HG03378 (cell line): ENCODE measurements at regions not wholly inside any gene's neighbourhood (a gene's known extent, or its start where the extent isn't known, plus 50 kb on each side); places are given as distances from the start of the nearest gene placed in this dataset.

Source experiments
- ATAC-seq: cut with Tn5 transposase; IDR thresholded peaks from one replicate; pipeline ENCODE4 v1.9.1; 2021; ENCODE audit warnings: mild to moderate bottlenecking, moderate library complexity; ENCODE audit not compliant: unreplicated experiment

DNA sequence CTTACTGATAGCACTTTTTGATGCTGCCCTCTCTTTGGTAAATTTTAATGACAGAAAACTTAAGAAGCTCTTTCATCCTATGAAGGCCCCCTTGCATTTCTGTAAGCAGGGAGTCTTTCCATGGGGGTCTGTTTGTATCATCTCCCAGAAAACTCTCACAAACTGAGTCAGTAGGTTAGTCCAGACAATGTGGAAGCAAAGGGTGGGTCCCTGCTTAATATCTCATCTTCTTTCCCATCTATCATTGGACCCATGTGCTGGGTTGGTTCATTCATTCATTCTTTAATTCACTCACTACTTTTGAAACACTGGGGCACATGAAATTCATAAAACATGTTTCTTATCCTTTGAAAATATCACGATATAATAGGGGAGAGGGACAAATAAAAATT lies 164.3 kb downstream of the NTMT2 start:
- ATAC-seq: no peak

DNA sequence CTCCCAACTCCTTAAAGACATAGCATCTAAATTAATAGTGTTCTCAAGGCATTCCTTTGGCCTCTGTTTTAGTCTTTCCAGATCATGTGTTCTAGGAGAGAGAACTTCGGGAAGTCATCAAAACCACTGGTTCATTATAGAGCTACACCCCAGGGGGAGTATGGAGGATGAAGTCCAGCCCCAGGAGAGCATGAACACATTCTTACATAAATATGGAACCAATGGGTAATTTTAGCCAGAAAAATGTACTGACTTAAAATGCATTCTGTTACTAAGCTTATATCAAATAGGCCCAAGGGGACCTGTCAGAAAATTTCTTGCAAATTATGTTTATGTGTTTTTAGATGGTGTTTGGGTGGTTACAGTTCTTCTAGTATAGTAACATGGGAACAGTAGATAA lies 165.2 kb downstream of the NTMT2 start:
- ATAC-seq: no peak

DNA sequence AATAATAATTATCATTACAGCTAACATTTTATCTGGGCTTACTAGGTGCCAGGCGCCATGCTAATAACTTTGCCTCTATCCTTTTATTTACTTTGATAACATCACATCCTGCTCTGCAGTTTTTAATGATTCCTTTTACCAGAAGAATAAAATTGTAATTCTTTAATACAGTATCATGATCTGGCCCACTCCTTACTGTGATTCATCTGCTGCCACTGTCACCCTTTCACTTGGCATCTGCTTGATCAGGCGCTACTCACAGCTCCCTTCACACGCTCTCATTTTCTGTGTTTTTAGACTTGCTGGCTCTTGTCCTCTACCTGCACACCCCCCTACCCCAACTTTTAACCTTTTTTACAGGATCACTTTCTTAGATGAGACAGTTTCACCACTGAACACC lies 167.5 kb downstream of the NTMT2 start:
- no peak for ATAC-seq

DNA sequence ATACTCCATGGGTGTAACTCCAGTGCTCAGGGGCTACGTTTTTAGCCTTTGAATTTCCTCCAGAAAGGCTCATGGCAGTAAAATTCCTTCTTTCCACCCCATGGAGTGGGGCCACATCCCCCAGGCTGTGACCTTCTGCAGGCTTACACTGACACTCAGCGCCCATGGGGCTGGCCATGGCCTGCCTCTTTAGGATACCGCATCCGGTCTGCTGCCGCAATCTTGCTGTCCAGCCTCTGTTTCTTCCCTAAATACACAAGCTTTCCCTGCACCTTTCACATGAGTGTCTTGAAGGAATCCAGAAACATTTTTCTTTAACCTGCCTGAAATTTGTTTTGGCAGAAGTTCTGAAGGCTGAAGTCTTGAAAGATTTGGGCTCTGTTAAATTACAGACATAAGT lies 170.5 kb downstream of the NTMT2 start:
- no peak for ATAC-seq

DNA sequence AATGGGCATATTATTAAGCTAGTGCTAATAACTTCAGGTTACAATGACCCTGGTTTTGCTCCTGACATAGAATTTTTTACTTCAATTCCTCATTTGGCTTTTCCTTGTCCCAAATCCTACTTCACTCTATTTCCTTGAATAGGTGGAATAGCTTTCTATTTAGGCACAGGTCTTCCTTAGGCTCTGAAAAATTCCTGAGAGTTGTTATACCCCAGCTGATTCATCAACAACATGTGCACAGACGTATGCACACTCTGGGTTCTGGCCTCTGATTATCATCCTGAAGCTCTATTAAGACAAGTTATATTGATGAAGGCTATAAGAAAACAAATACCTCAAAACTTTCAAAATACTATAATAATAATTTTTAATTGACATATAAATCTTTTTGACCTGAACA lies 172.4 kb downstream of the NTMT2 start:
- ATAC-seq: no peak

DNA sequence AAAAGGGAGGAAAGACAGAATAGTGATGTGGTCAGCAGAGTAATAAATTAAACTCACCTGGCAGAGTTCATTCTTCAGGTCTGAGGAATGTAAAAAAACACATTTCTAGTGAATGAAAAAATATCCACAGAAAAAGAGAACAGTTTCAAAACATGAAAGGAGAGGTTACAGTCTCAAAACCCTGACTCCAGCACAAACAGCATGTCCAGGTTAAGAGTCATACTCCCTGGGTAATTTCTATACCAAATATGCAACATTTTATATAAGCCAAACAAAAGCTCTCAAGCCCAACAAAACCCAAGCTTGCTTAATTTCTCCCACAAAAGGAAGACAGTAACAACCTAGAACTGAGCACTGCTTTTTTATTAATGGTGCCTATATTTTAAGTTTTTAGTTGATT lies 173.0 kb downstream of the NTMT2 start:
- no peak for ATAC-seq

DNA sequence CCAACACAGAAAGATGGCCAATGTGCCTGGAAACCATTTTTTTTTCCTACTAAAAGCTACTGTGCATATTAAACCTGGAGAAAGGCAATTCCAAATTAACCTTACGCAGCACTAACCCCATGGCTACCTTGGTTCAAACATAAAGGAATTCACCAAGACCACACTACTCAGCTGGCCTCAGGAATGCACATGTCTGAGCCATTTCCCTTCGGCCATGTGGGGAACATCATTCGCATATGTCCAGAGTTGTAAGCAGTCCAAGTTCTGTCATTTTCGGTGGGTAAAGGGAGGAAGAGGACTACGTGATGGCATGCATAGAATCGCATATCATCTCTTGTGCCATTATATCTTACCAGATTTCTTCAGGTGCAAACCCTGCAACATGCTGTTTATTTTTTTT lies 175.4 kb downstream of the NTMT2 start:
- ATAC-seq: no peak

DNA sequence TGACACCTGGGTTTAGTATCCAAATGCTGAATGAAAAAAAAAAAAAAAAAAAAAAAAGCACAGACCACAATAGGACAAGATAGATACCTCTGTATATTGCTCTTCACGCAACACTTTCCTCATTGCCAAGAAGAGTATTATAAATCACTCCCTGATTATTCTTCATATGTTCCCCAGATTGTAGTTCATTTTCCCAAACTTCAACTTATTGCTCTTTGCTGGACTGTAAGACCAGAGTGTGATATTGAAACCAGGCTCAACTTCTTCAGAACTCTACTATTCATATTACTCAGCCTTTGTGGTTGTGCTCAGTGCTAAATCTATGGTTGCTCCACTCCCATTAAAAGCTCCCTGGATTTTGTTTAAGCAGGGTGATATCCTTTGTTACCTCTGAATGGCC lies 180.4 kb downstream of the NTMT2 start:
- ATAC-seq: no peak

DNA sequence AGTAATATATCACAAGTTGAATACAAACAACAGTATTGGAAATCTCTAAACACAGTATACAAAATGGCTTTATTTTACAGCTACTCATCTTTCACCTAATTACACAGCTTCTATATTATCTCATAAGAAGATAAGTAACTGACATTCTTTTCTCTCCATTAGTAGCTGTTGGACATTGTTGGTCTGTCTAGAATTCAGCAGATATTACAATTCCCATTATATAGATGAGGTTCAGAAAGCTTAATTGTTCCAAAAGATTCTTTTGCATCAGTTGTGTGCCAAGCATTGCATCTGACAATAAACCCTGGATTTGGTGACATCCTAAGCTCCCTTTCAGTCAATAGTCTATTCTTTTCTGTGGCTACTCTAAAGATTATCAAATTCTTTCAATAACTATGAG lies 187.0 kb downstream of the NTMT2 start:
- ATAC-seq: no peak

DNA sequence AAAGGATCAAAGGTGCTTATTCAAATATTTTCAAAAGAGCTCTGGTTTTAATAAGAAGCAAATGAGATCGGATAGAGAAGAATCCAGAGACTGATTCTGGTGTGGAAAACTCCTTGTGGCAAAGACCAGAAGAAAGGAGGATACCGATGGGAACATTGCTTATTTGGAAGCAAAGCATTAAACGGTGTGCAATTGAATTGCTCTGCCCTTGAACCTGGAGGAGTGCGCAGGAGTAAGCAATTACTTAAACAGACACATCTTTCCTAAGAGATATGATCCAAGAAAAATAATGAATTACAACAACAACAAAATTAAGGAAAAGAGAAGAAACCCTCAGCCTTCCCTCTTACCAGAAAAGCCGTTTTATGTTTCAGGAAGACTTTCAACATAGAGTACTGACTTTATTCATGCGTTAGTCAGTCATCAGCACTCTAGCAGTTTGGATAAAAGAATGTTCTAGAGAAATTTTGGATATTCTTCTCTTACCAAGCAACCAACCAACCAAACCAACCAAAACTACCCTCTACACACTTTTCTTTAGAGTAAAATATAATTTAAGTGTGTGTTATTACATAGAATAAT lies 191.7 kb downstream of the NTMT2 start:
- no peak for ATAC-seq

DNA sequence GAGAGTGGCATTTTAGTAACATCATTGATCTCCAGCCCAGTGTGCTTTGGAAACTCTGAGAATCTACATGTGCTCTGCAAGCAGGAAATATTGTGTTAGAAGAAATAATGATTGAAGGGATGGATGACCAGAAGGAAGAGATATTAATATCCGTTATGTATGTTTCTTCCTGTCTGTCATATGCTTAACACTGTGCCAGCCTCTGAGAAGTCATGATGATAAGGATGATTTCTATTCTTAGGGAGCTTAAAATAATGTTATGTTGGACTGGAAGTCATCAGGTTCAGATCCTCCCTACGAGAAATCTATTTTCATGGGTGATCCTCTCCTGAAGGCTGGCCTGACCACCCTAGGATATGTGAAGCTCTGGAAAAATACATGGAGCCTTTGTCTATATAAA lies 192.4 kb upstream of the GORAB start:
- no peak for ATAC-seq

DNA sequence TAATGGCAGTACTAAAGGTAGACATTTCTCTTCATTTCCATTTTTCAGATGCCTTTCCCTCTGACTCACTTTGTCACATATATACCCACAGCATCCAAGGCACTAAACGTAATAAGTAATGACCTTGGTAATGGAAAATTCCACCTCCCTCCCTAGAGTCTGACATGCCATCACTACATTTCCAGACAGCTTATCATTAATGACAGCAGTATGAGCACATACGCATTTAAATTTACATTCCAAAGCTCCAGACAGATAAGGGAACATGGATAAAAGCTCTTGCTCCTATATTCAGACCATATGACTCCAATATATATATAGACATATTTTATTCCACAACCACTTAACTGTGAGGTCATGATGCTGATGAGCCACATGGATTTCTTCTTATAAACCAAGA lies 191.7 kb upstream of the GORAB start:
- no peak for ATAC-seq

DNA sequence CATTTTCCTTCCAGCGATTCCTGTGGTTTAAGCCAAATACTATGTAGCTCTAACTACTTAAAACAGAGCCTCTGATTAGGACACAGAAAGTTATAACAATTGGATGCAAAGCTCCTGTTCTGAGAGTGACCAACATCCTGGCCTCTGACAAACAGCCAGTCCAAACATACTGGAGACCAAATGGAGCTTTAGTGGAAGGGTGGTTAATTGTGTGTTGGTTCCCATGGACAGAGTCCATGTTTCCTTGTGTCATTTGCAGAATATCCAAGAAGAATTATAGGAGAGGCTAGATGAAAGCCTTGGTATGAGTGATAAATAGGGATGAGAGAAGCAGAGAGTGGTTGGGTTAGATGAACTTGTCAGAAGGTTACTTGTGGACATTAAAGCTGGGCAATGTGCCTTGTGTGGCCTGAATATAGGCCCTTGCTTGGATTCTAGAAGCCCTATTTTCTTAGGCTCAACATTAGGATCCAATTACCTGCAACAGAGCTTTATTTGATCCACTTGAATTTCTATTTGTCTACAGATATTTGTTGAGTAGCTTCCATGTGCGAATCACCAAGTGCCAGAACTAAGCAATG lies 180.5 kb upstream of the GORAB start:
- no peak for ATAC-seq

DNA sequence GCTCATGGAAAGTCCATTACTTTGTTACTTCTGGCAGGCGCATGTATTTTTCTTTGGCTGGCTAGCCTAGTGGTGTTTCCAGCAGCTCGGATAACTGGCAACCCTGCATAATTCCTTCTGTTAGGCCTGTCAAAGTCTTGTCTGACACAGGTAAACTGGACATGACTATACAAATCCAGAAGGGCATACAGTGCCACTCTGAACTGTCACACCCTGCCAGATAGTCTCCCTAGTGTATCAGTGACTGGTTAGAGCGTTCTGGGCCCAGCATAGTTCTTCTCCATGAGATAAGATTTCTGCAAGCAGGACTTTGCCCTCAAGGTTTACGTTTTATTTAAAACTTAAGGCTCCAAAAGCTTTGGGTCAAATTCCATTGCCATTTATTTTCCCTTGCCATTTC lies 177.7 kb upstream of the GORAB start:
- ATAC-seq: no peak

DNA sequence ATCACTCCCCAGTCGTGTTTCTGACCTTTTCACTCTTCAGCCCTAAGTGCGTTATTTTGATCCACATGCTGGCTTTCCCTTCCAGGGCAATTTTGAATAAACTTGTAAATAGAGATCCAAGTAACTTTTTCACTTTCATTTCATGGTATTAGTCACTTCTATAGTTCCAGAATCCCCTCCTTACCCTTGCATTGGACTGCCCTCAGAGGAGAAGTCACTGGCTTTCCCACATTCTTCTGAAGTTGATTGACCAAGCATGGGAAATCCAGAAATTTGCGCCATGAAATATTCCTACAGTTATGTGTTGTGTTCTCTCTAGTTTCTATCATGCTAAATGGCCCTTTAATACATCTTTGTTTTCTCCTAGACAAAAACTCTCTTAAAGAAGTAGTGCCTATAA lies 177.3 kb upstream of the GORAB start:
- ATAC-seq: no peak

DNA sequence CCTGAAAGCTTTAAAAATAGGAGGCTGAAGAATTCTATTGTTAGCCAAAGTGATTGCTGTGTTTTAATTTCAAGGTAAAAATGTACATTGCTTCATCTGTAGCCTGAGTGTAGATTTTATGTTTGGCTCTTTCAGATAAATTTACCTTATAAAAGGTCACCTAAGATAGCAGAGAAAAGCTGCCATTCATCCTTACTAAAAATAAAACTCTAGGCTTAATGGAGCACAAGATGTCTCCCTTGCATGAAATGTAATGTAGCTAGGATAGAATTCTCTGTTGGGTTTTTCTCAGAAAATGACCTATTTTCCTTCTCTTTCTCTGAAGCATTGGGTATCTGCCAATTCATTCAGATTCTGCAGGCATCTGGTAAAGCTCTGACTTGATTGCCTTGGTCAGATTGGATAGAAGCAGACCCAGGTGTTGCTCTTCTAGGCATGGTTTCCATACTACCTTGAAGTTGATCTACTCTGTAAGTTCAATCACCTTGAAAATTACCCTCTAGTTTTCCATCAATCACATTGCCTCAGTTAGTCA lies 176.6 kb upstream of the GORAB start:
- ATAC-seq: no peak

DNA sequence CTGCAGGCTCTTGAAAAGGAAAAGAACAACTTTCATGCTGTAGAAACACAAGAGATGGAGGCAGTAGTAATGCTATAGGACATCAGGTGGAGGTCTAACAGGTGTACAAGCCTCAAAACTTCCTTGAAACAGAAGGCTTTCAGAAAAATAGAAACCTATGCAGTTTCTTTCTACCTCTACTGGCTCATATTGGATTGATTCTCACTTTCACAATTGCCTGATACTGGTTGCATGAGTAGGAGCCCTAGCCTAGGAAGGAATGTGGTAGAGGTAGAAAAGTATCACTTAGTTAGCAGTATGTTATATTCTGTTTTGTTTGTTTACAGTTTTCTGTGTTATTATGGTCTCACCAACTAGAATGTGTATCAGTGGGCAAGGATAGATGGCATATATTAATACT lies 175.4 kb upstream of the GORAB start:
- no peak for ATAC-seq

DNA sequence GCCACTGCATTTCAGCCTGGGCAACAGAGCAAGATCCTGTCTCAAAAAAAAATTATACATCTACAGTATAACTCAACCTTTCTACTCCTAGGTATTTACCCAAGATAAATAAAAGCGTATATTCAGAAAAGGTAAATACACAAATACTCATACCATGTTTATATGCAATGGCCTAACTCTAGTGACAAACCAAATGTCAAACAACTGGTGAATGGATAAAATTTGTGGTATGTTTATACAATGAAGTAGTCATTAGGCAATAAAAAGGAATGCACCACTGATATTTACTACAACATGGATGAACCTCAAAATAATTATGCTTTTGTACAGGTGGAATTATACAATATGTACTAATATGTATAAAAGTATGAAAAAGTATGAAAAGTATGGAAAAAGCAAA lies 174.2 kb upstream of the GORAB start:
- no peak for ATAC-seq

DNA sequence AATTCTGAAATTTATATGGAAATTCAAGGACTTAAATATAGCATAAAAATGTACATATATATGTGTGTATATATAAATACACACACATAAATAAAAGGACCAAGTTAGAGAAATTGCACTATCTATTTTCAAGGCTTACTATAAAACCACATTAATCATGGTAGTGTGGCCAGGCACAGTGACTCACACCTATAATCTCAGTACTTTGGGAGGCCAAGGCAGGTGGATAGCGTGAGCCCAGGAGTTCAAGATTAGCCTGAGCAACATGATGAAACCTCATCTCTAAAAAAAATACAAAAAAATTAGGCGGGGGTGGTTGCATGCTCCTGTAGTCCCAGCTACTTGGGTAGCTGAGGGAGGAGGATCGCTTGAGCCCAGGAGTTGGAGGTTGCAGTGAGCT lies 171.4 kb upstream of the GORAB start:
- ATAC-seq: no peak

DNA sequence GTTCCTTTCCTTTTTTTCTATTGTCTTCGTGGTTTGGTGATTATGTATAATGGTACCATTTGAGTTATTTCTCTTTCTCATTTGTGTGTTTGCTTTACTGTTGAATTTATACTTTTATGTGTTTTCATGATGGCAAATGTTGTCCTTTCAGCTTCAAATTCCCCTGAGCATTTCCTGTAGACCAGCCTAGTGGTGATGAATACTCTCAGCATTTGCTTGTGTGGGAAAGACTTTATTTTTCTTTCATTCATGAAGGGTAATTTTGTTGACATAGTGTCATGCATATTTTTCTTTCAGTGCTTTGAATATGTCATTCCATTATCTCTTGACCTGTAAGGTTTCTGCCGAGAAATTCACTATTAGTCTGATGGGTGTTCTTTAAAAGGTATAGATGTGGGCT lies 166.6 kb upstream of the GORAB start:
- no peak for ATAC-seq

DNA sequence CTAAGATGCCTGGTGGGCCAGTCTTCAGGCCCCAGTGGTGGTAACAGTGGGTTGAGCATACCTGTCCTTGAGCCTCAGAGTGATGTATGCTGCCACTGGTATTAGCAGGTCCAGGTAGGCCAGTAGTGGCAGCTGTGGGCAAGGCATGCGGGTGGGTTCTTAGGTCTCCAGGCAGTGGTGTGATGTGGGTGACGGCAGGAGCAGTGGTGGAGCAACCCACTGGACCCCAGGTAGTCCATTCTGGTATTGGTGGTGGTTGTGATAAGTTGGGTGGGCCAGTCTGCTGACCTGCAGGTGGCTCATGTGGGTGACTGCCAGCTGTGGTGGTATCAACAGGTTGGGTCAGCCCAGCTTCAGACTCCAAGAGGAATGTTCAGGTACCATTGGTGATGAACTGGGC lies 165.0 kb upstream of the GORAB start:
- no peak for ATAC-seq

DNA sequence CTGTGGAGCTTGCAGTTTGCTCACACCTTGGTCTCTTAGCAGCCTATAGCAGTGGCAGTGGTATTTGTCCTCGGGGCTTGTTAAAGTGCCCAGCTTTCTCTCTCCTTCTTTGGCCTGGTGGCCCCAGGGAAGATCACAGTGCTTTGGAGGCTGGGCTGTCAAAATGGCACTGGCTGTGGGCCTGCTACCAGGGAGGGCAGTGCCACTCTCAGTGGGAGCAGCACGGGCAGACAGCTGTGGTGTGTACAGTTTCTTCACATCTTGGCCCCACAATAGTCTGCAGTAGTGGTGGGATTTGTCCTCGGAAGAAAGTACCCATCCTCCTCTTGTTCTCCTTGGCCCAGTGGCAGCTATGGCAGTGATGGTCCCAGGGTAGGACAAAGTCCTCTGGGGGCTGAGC lies 164.4 kb upstream of the GORAB start:
- ATAC-seq: no peak

DNA sequence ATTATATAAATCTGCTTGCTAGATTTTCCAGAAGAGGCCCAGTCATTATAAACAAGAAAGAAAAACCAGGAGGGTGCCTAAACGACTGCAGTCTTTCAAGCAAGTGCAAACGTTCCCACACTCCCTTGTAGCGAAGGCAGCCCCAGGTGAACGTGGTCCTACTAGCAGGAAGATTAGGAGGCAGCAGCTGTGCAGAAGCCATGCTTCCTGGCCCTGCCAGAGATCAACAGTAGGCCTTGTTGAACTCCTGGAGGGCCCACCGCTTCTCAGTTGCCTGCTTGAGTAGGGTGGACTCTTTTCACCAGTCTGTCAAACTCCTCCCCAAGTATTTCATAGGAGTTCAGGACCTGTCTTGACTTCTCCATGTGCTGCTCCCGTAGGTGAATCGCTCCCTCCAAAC lies 163.0 kb upstream of the GORAB start:
- ATAC-seq: no peak
